GM18498 (cell line): ENCODE measurements at regions not wholly inside any gene's neighbourhood (a gene's known extent, or its start where the extent isn't known, plus 50 kb on each side); places are given as distances from the start of the nearest gene placed in this dataset.

Experiments
- ATAC-seq: cut with Tn5 transposase; IDR thresholded peaks from one replicate; pipeline ENCODE4 v1.9.1; 2021; ENCODE audit warnings: mild to moderate bottlenecking, moderate library complexity; ENCODE audit not compliant: unreplicated experiment

DNA sequence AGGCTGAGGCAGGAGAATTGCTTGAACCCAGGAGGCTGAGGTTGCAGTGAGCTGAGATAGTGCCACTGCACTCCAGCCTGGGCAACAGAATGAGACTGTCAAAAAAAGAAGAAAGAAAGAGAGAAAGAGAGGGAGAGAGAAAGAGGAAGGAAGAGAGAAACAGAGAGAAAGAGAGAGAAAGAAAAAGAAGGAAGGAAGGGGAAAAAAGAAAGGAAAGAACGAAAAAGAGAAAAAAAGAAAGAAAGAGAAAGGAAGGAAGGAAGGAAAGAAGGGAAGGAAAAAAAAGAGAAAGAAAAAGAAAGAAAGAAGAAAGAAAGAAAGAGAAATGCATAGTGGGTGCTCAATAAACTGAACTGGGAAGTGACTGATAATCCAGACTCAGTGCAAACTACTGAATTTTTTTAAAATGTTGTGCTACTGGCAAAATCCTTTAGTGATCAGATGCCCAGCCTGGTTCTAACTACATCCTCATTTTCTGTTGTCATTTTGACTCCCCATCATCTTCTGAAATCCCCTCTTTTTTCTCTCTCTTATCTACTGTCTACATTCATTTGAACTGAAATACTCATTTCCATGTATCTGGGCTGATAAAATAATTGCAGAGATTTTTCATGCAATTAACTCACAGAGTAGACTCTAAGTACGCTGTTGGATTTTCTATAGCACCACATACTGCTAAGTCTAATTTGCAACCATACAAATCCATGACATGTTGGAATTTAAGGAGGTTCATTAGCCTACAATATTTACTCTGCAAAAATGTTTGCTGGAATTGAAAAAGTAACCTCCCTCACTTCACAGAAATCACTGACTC lies 85.3 kb upstream of the HIVEP1 start:
- no peak for ATAC-seq

DNA sequence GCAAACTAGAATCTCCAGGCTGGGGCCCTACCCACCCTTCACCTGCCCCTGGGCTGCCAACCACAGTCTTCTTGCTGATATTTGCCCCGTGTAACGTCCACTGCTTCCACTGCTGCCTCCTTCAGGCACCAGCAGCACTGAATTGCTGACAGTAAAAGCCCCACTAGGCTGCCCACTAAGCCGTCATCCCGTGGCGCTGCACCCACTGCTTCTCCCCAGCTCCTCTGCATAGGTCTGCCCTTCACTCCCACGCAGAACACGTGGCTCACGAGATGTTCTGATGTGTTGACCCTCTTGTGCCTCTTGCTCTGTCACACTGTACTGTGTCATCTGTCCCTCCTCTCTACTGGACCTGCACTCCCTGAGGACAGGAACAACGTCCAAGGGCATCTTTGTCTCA lies 86.3 kb upstream of the HIVEP1 start:
- no peak for ATAC-seq

DNA sequence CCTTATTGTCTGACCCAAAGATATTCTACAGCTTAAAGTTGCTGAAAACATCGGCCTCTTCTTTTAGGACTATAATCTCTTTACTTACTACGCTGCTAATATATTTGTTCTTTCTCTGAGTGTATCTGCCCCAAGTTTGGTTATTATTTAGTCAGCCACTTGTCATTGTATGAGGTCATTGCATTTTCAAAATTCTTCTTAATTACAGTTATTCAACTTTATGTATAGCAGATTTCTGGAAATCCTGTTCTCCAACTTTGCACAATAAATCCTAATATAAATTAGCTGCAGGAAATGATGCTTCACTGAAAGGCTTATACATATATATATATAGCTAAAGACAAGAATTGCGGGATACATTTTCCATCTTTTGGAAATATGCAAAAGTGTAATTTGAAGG lies 88.5 kb upstream of the HIVEP1 start:
- no peak for ATAC-seq

DNA sequence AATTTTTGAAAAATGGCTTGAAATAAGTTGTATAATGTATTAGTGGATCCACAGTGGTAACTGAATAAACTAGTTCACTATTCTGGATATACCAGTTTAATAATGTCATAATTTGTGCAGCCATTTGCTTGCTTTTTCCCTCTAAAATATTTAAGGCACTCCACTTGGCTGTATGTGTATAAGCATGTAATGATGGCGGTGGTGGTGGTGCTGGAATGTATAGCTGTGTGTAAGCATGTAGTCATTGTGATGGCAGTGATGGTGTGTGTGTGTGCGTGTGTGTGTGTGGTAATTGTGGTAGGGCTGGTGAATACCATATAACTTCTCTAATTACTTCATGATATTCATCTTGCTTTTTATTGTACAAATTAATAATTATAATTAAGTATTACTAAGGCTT lies 89.2 kb upstream of the HIVEP1 start:
- ATAC-seq: no peak

DNA sequence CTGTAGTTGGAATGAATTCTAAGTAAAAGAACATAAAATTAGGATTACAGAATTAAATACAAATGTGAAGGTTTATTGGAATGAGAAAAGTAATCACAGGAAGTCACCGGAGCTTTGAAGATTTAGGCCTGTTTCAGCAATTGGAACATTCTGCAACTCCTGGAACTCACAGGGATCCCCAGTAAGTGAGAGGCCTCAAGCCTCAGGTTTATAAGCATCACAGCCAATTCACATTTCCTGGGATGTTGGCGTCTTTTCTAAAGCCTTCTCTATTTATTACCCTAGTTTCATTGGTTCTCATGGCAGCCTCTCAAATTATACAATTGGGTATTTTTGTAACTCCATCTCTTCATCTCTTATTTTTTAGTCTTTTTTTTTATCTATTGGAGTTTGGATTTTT lies 90.4 kb upstream of the HIVEP1 start:
- ATAC-seq: no peak

DNA sequence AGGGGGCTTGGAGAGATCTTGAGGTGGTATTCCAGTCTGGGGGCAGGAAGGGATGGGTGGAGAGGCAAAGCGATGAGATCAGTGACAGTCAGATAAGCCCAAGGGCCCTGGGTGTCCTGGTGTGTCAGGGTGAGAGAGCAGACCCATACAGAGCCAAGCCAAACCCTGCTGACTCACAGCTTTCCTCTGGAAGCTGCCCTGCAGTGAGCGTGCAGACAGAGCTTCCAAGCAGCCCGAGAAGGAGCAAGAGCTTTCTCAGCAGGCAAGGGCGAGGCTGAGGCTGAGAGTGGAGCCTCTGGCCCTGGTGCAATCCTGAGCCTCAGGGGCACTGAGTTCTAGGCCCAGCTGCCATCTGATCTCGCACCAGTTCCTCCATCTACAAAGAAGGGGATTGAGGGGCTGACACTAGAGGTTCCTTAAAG lies 91.1 kb upstream of the HIVEP1 start:
- no peak for ATAC-seq

DNA sequence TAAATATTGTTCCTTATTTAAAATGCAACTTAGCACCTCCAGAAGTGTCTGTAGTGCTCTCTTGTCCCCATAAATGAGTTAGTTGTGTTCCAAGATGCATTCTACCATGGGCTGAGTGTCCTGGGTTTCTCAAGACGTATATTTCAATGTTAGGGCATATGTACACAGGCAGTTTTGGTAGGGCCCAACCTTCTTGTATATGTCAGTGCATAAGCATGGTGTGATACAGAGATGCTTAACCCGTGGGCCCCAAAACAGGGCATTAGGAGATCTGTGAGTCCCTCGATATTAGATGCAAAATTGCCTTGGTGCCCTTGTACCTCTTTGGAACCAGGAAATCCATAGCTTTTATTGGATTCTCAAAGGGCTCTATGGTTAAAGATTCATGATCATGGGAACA lies 91.5 kb upstream of the HIVEP1 start:
- no peak for ATAC-seq

DNA sequence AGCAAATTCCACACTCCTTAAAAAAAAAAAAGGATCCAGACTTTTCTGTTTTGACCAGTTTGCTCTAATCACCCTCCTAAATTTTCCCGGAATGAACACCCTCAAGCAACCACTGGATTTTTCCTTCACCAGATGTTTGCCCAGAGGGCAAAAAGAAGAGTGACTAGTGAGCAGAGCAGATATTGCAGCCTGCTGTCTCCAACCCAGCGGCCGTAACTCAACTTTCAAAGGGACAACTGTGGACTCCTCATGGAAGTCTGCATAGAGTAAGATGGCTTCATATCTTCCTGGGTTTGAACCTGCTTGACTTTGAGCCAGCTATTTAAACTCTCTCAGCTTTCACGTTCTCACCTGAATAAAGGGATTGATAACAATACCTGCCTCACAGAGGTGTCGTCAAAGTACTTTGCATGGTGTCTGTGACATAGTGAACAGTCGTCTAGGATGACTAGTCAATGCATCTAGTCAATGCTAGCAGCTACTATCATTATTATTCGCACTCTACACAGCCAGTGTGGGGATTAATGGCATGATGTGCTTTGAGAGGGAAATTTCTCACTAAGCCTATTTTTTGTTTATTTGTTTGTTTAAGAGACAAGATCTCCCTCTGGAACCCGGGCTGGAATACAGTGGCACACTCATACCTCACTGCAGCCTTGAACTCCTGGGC lies 92.2 kb upstream of the HIVEP1 start:
- ATAC-seq: no peak

DNA sequence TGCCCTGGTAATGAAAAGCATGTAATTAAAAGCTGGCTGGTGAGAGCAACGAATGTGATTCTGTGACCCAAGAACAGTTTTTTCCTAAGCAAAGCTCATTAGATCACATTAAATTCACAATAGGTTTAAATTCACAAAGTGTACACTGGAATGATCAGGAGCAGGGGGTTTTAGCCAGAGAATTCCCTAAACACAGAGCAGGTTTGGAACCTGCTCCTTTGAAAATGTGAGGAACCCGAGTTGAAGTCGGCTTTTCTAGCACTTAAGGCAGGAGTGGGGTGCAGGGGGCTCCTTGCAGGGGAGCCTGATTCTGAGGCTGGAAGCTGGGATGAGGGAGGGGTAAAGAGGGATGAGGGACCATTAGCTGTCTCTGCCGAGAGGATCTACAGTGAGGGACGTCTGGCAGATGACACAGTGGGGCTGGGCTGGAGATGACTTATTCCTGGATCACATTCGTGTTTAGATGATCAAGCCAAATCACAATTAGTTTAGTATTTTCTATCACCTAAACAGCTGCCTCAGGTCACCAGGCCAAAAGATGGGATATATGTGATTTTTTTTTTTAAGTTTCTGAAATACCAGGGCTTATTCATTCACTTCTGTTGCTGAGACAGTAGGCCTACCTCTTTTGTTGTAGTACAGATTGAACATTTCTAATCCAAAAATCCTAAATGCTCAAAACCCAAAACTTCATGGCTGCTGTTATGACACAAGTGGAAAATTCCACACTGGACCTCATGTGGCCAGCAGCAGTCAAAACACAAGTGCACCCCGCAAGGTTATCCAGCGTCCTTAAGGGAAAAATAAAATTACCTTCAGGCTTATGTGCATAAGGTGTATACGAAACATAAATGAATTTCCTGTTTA lies 93.1 kb upstream of the HIVEP1 start:
- no peak for ATAC-seq

DNA sequence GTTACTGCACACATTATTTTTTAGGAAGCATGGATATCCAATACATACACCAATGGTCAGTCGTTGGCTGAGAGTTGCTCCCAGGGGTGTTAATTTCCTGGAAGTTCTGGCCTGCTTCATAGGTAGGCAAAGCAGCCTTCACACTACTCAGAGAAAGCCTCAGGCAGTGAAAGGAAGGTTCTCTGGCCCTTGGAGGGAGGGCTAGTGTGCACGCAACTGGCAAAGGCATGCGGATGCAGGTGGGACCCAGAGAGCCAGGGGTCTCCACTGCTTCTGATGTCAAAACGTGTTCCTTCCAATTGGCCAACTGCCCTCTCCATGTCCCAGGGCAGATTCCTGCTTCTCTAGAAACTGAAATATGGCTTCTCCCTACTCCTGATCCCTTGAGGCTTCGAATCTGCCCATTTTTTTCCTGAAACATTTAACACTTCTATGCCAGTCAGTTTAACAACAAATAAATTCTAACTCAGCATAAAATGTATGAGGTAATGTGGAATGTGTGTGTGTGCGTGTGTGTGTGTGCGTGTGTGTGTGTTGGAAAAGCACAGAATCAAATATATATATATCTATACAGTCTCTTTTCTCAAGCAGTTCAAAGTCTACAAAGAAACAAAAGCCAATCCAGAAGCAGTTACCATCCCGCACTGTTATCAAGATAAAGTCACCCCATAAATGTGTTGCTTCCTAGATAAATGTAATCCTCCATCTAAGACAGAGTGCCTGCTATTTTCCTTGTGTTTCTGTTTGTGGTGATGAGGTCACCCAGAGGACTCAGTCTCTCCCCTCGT lies 94.0 kb upstream of the HIVEP1 start:
- ATAC-seq: no peak

DNA sequence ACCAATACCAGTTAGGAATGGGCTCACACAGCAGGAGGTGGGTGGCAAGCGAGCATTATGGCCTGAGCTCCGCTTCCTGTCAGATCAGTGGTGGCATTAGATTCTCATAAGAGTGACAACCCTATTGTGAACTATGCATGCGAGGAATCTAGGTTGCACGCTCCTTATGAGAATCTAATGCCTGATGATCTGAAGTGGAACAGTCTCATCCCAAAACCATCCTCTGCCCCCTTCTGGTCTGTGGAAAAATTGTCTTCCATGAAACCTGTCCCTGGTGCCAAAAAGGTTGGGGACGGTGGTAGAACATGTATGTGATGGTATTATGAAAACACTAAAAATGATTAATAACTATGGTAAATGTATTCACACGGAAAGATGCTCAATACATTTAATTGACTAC lies 99.7 kb upstream of the HIVEP1 start:
- ATAC-seq: no peak

DNA sequence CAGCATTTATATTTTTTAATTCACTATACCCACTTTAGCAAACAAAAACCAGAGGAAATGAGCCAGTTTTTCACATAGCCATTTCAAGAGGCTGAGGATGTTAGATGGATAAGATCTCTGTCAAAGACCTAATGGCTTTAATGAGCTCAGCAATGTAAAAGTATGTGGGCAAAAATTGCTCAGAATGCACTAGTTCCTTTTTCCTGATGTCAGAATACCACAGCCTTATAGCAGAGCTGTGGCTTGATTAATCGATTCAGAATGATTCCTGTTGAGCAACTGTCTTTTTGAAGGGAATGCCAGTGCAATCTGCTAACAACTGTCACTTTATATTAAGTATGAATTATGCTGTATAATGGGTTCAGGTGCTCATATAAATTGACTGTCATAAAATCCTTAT lies 100.6 kb upstream of the HIVEP1 start:
- no peak for ATAC-seq

DNA sequence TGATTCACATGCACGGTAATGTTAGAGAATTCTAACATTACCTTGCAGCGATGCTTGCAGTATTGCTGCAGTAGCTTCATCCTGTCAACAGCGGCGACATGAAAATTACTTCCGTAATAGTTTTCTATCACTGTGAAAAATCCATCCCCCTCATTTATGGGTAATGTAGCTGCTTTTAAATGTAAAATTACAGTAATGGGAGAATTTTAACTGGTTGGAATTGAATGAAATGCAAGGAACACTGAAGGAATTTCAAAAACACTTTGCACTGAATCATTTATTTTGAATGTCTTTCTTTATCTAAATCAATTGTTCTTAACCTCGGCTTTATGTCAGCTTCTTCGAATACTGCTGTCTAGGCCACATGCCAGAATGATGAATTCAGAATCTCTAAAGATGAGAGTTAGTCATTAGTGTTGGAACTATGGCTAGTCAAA lies 102.4 kb upstream of the HIVEP1 start:
- ATAC-seq: no peak

DNA sequence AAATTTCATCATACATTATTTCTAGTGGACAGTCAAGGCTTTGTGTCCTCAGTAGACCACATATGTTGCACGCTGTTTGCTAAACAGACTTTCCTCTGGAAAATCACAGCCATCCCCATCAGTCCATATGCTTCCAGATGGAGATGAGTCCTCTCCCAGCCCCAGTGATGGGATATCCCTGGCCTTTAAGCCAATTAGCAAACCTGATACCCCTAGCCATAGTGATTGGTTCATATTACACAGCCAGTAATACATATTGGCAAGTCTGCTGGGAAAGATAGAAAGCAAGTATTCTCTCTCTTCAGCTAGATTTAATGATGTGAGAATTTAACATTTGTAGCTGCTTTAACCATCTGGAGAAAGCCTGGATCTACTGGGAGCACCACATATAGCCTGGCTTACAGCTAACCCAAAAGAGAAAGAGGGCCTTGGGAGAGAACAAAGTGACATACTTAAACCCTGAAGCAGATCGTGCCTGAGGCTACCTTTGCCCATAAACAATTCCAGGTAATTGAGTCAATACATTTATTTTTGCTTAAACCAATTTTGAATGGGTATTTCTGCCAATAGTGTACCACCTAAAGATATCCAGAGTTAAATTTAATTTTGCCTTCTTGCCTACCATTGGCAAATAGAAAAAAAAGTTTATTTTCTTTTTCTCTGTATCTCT lies 103.5 kb upstream of the HIVEP1 start:
- no peak for ATAC-seq

DNA sequence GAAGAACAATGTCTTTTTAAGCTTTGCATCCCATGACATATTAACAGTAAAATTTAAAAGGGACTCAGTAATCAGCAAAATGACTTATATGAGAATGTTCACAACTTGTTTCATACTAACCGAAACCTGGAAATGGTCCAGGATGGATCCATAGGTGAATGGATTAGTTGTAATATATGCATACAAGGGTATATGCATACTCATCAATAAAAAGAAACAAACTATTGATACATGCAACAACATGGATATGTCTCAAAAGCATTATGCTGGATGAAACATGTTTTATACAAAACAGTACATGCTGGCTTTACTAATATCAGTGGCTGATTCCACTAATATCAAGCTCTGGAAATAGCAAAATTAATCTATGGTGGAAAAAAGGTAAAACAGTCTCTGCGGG lies 108.5 kb upstream of the HIVEP1 start:
- no peak for ATAC-seq

DNA sequence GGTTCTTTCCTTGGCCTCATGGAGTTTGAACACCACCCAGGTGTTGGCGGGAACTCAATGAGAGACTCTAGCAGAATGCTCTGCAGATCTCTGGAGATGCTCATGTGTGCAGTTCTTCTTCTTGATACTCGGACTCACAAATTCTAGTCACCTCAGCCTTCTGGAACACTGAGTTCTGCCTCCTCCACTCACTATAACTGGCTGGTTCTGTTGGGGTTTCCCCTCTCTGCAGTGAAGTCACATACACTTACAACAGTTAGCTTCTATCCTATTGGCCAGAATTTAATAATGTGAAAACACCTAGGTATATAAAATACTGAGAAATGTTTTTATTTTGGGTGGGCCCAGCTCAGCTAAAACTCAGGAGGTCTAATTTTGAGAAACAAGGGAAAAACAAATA lies 109.6 kb upstream of the HIVEP1 start:
- no peak for ATAC-seq

DNA sequence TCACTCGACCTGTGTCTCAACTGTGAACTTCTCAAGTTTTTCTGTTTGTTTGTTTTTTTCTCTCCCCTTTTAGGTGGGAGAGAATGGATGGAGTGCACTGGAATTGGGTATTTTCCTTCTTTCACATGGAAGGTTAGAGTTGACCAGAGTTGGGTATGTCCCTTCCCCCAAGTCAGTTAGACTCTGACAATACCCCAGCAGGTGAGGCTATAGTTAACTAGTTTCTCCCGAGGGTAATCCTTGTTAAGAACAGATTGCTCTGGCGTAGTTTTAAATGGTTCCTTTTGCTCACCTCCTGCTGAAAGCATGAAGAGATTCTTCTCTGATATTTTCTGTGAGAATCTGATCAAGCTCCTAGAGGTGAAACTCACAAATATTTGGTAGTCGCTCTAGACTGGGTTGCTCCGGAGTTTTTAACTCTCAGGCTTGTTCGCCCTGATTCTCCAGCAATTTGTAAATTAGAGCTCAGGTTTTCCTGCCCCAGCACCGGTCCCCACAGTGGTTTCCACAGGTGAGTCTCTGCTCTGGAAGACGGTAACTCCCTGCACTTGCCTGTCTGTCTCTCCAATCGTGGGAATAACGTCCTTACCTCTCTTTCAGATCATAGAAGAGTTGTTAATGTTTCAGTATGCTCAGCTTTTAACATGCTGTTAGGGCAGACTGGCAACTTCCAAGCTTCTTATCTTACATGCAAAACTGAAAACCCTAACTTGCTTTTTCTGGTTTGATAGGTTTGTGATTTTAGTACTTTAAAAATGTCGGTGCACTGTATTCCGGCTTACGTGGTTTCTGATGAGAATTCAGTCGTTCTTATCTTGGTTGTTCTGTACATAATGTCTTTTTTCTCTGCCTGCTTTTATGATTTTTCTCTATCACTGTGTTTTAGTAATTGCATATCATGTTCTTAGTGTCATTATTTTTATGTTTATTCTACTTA lies 111.2 kb upstream of the HIVEP1 start:
- no peak for ATAC-seq

DNA sequence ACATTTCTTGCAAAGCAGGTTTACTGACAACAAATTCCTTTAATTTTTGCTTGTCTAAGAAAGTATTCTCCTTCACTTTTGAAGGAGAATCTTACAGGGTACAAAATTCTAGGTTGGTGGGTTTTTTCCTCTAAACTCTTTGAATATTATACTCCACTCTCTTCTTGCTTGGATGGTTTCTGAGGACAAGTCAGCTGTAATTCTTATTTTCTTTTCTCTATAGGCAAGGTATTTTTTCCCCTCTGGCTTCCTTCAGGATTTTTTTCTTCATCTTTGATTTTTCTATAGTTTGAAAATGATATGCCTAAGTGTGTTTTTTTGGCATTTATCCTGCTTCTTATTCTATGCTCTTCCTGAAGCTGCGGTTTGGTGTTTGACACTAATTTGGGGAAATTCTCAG lies 112.5 kb upstream of the HIVEP1 start:
- ATAC-seq: no peak

DNA sequence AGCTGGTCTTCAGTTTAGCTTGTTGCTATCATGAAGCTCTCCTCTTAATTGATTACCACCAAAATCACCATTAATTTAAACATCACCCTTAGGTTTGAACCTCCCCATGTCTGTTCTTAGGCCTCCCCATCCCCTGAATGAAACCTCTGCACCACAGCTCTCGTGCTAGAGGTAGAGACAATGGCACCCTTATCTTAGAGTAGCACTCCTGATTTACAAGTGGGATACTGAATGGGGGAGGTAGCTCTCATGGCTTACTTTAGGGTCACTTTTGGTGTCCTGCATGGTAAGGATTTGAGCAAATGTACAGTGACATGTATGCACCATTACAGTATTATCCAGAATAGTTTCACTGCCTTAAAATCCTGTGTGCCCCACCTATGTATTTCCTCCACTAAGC lies 115.6 kb upstream of the ADTRP start:
- ATAC-seq: no peak
